NCI-H524 treated with DMSO at 0.1 percent for 48 hours (cell line): ENCODE measurements at regions not wholly inside any gene's neighbourhood (a gene's known extent, or its start where the extent isn't known, plus 50 kb on each side); places are given as distances from the start of the nearest gene placed in this dataset.

ENCODE experiments used
- DNase-seq: peaks from one replicate; lab custom pipeline; 2025; lab: John Stamatoyannopoulos, UW

- no peak for DNase-seq
Measured at GRCh38 chr16:73743665-73744496, 552.7 kb upstream of the PSMD7 start.

DNA sequence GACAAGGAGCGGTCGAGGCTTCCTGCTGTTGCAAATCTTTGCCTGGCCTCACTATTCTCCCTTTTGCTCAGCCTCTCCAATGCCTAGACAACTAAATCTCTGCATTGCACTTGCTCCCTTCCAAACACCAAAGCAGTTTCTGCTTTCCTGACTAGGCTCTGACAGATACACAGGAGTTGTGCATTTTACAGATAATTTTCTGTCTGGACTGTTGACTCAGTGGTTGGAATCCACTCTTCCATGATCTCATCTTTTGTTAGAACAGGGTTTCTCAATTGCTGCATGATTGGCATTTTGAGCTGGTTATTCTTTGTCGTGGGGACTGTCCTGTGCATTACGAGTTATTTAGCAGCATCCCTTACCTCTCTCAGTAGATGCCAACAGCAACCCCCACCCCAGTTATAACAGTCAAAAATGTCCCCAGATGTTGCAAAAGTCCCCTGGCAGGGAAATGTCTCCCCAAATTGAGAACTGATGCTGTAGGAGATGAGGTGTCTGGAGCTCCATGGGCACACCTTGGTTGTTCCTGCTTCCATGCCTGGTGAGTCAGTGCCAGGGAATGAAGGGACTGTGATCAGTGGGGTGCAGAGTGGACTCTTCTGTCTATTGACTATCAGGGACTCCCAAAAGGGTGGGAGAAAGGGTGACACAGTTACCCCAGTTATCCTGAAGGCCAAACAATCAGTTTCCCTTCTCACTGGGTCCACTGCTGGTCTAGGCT is 557.4 kb upstream of the PSMD7 start:
- DNase-seq, result no peak

DNA sequence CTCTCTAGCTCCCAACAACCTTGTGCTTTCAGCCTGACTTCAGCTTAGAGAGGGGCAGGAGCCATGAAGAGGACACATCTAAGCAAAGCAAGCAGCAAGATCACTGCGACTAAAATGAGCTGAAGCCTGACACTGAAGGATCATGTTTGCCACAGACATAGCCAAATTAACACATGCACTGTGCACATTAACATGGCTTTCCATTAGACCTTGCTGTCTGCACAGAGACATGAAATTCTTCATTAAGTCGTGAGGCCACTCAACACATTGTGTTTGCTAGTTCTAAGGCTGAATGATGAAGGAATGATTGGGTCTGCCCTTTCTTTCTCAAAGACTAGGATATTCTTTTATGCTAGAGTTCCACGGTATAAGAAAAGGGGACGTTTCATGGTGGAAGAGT is 558.3 kb upstream of the PSMD7 start:
- no peak for DNase-seq

DNA sequence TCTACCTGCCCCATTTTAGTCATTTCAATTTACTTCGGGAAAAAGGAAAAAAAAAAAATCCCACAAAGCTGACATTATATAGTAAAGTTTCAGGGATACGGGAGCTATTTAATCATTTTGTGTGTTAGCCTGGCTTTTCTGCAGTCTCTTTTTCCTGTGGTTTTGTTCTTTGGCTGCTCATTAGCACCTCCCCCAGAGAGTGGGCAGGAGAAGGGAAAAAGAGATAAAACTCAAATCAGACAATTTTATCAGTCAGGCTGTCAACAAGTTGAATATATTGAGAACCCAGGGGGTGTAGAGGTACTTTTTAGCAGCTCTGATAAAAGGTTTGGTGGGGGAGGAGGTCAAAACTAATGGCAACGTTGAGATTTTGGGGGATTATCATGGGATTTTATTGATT is 559.0 kb upstream of the PSMD7 start:
- no peak for DNase-seq

DNA sequence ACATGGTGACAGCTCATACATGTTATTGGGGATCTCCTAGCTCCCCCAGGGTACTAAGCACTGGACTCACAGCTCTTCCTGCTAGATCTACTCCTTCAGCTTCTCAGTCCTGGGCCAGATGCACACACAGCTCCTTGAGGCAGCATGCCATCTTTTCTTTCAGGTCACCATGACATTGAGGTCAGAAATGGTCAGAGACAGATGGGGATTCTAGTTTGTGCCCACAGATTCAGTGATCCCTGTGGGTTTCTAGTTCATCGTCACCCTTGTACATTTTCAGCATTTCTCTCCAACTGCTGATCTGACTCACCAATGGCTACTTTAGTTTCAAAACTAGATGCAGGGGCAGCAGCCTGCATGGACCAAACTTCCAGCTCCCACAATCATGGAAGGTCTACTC is 560.7 kb upstream of the PSMD7 start:
- no peak for DNase-seq

GRCh38 chr16:73735018-73735417 is 561.6 kb upstream of the PSMD7 start:
- no peak for DNase-seq

GRCh38 chr16:73732681-73733080 is 563.9 kb upstream of the PSMD7 start:
- DNase-seq, result no peak

GRCh38 chr16:73732143-73732542 is 564.5 kb upstream of the PSMD7 start:
- DNase-seq, result no peak

DNA sequence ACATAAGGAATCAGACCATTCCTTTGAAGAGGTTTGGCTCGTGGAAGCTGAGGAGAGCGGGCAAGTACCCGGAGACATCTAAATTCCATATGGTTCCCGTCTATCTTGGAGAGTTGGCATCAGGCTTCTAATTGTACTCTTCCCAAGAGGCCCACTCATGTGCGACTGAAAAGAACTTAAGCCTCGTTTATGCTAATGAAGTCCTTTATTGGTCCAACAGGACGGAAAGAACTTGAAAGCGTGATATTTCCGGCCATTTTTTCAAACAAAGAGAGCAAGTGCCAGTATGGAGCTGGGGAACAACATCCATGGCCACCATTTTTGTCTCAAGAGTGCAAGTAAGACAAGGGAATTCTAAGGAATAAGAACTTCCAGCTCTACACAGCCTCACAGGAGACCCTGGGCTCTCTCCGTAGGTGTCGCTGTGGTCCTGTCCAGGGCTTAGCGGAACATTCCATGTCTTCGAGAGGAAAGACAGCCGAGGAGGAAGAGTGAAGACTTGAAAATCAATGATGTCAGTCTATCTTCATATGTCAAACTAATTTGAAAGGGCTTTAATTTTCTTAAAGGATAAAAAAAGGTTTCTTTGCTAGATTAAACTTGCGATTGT is 566.0 kb upstream of the PSMD7 start:
- DNase-seq, result peak; percentile 39

- no peak for DNase-seq
Measured at GRCh38 chr16:73725156-73725555, 571.5 kb upstream of the PSMD7 start.

DNA sequence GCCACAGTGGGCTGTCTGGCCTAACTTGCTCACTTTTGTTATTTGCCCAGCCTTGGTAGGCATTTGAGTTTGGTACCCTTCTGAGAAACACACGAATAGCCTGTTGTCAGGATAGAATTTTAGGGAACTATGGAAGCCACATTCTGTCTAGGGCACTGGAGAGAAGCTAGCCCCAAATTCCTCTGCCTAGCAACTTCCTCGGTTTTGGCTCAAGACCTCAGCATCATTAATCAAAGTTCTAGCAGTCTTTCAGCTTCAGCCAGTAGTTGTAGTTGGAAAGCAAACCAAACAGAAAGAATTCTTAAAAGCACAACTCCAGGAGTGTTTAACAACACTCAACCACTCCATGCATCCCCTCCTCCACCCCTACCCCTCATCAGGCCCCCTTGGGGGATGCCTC is 572.1 kb upstream of the PSMD7 start:
- no peak for DNase-seq

GRCh38 chr16:73717266-73717974 is 579.2 kb upstream of the PSMD7 start:
- DNase-seq, result no peak

DNA sequence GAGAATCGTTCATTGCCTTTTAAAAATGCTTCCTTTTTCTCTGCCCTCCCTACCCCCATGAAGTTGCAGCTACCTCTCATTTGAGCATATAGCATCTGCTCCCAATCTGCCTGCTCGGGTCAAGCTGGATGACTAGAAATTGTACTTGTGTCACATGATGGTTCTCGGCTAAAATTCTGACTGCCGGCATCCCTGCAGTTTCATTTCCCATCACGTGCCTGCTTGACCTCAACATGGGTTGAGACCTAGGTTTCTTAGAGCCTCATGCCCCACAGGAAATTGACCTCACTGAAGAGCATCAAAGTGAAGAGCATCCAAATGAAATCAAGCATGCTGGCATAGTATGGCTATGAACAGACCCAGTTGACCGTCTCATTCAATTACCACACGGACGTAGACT is 581.6 kb upstream of the PSMD7 start:
- no peak for DNase-seq

DNA sequence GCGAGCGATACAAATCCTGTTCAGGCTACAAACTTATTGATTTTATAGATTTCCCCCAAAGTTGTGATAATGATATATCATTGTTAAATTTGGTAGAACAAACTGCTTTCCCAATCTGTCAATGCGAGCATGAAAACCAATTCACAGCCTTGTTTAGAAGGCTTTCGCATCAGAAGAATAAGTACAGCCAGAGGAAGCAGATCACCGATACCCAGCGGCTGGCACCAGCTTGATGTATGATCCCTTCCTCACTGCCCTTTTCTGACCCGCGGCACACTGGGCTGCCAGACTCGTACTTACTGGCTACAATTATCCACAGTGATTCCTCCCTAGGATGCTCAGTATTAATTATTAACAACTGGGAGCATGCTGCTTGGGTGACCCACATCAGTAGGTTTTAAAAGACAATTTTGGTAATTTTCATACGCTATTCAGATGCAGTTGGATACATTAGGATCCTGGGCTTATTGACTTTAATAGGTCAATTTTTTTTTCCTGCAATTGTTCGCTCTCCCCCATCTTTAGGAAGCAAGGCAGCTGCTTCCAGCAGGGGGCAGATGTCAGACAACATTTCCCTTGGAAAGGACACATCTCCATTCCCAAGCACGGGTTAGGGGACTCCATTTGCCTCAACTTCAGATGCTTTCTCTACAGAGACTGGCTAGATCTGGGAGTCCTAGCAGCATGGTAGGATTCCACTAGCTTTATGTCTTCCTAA is 582.7 kb upstream of the PSMD7 start:
- peak; percentile 7 for DNase-seq

GRCh38 chr16:73713251-73713650 is 583.4 kb upstream of the PSMD7 start:
- no peak for DNase-seq

- DNase-seq, result no peak
Measured at GRCh38 chr16:73711406-73712080, 585.1 kb upstream of the PSMD7 start.

DNA sequence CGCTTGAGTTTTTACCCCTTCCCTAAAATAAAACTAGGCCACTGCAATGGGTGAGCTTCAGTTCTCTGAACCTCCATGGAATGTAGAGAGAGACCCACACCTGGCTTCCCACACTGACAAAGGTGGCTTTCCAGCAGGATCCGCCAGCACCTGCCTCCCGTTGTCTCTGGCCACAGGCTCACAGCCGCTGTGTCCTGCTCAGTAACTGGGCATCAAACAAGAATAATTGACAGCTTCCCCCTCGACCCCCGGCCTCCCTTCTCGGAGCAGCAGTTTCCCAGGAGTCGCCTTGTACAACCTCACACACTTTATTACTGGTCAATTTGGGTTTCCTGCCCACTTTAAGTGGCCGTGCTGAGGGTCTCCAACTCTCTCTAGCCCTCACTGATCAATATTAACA is 586.1 kb upstream of the PSMD7 start:
- no peak for DNase-seq

- no peak for DNase-seq
Measured at GRCh38 chr16:73707863-73708262, 588.8 kb upstream of the PSMD7 start.

DNA sequence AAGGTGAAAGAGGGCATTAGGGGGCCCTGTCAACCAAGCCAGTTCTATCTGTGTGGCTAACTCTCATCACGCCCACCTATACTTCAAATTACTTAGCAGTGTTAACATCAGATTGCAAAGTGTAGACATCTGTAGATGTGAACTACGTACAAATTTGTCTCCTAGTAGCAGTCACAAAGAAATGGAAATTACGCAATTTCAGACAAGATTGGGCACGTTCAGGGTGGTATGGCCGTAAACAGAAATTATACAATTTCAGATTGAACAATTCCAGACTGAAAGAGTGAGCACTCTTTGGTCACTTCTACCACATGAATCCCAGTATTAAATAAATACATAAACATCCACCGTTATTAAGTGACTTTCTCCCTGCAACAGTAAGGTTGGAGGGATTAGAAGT is 592.7 kb upstream of the PSMD7 start:
- no peak for DNase-seq

GRCh38 chr16:73697336-73697735 is 599.3 kb upstream of the PSMD7 start:
- DNase-seq, result no peak

- no peak for DNase-seq
Measured at GRCh38 chr16:73692861-73693260, 603.8 kb upstream of the PSMD7 start.
